ENCODE measurements at regions not wholly inside any gene's neighbourhood (a gene's known extent, or its start where the extent isn't known, plus 50 kb on each side); places are given as distances from the start of the nearest gene placed in this dataset.

DNA sequence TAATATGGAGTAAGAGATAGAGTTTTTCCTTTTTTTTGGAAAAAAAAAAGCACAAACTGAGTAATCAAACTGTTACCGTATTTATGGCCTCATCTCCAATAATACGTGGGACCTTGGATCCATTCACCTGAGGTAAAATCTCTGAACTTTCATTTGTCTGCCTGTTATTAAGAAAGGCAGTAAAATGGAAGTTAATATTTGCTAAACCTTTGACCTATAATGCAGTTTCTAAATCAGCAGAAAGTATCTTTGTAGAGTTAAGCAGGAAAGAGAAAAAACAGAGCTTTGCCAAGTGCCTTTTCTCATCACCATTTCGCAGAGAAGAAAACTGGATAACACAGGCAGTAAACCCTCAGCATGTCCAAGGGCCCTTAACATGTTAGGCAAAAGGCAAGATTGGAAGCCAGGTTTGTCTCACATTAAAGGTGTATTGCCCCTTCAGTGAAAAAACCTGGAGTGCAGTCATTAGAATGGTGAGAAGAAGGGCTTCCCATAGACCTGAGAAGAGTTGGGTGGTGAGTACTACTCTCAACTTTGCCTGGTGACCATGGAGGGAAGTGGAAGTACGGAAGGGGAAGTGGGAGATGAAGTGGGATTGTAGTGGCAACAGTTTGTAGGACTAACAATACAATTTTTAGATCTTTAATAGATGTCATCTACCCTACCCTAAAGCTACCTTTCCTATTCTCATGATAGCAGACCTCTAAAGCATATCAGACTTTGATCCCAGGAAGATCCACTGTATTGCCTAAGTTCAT, 65.4 kb upstream of the GRAMD2B start:
- TF ChIP-seq CTCF (IDR thresholded peaks at IDR 0.05; ENCODE audit: insufficient read depth, low read length, missing control alignments): no peak
- CTCF ChIA-PET: interaction anchor here (1.1 to 16.7 kb wide), 8 partner anchors 8 to 179 kb away, joined by 3 to 333 read pairs (median 4); no protein-coding TSS in a partner anchor
- POLR2A ChIA-PET: interaction anchor here (0.7 kb wide), 1 partner anchor 115 kb away, joined by 3 read pairs; no protein-coding TSS in a partner anchor
- no peak overlapping the region for H3K4me3 ChIP-seq (ENCODE audit: low read depth, low read length)
- no peak for DNase-seq (ENCODE audit: low read depth, low spot score)

DNA sequence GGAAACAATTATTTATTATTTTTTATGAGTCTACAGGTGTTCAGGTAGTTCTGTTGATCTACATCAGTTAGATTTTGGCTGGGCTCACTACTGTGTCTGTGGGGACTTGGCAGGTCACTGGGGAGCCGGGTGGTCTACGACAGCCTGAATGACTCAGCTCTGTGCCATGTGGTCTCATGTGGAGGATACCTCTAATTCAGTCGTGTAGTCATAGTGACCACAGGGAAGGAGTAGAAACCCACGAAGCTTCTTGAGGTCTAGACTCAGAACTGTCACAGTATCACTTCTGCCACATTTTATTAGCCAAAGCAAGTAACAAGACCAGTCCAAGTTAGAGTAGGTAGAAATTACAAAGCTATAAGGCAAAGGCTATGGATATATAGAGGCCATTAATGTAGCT, 64.7 kb upstream of the GRAMD2B start:
- no peak overlapping the region for H3K4me3 ChIP-seq (ENCODE audit: low read depth, low read length)
- CTCF ChIA-PET: interaction anchor here (1.0 to 16.7 kb wide), 8 partner anchors 7 to 238 kb away, joined by 3 to 333 read pairs (median 4); no protein-coding TSS in a partner anchor
- TF ChIP-seq CTCF (IDR thresholded peaks at IDR 0.05; ENCODE audit: insufficient read depth, low read length, missing control alignments): no peak
- POLR2A ChIA-PET: no interaction called here
- DNase-seq (ENCODE audit: low read depth, low spot score): no peak

DNA sequence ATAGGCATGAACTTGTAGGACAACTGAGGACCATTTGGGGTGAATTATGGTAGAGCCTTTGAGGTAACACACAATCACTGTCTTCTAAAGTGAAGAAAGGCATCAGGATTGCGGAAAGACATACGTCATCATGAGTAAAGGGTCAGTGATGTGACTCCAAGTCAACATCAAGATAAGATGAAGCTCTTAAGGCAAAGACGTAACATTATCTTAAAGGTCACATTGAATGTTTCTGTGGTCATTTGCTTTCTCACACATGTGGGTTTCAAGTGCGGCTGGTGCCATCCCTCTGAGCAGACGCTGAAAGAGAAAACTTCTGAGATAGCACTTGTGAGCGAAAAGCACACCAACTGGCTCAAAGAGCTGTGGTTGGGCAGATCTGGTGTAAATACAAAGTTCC, 63.3 kb upstream of the GRAMD2B start:
- no peak overlapping the region for H3K4me3 ChIP-seq (ENCODE audit: low read depth, low read length)
- ChIA-PET POLR2A (no interaction called here), CTCF (interaction anchor here (1.5 to 16.7 kb wide), 3 partner anchors 9 to 177 kb away, joined by 4 to 333 read pairs (median 12); no protein-coding TSS in a partner anchor)
- TF ChIP-seq CTCF (IDR thresholded peaks at IDR 0.05; ENCODE audit: insufficient read depth, low read length, missing control alignments): no peak
- DNase-seq (ENCODE audit: low read depth, low spot score): no peak

DNA sequence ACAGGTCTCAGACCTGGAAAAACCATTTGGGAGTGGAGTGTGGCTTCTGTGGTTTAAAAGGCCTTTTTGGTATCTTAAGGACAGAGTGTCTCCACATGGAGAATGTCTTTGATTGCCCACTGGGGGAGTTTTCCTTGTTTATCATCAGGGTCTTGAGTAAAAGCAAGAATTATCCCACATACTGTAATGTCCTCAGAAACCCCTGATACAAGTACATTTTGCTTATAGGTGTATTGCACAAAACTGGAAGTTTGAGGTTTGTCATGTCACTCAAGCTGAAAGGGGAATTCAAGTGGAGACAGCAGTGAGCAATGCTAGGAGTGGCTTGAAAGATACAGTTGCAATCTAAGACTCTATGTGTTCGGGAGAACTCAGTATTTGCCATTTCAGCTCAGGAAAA, 62.7 kb upstream of the GRAMD2B start:
- no peak overlapping the region for H3K4me3 ChIP-seq (ENCODE audit: low read depth, low read length)
- POLR2A ChIA-PET: no interaction called here
- no peak for DNase-seq (ENCODE audit: low read depth, low spot score)
- no peak for TF ChIP-seq CTCF (IDR thresholded peaks at IDR 0.05; ENCODE audit: insufficient read depth, low read length, missing control alignments)
- CTCF ChIA-PET: interaction anchor here (1.5 to 16.7 kb wide), 3 partner anchors 8 to 177 kb away, joined by 4 to 333 read pairs (median 12); no protein-coding TSS in a partner anchor

GRCh38 chr5:126363658-126364057, 59.6 kb upstream of the GRAMD2B start:
- TF ChIP-seq CTCF (IDR thresholded peaks at IDR 0.05; ENCODE audit: insufficient read depth, low read length, missing control alignments): no peak
- no peak overlapping the region for H3K4me3 ChIP-seq (ENCODE audit: low read depth, low read length)
- ChIA-PET POLR2A (interaction anchor here (0.7 kb wide), 1 partner anchor 83 kb away, joined by 3 read pairs; no protein-coding TSS in a partner anchor), CTCF (interaction anchor here (0.7 to 2.3 kb wide), 3 partner anchors 9 to 170 kb away, joined by 3 to 11 read pairs (median 3); no protein-coding TSS in a partner anchor)
- no peak for DNase-seq (ENCODE audit: low read depth, low spot score)

- POLR2A ChIA-PET: interaction anchor here (0.7 kb wide), 1 partner anchor 83 kb away, joined by 3 read pairs; no protein-coding TSS in a partner anchor
- no peak for DNase-seq (ENCODE audit: low read depth, low spot score)
- CTCF ChIA-PET: interaction anchor here (0.7 to 2.3 kb wide), 3 partner anchors 10 to 169 kb away, joined by 3 to 11 read pairs (median 3); no protein-coding TSS in a partner anchor
- H3K4me3 ChIP-seq (ENCODE audit: low read depth, low read length): no peak overlapping the region
- TF ChIP-seq CTCF (IDR thresholded peaks at IDR 0.05; ENCODE audit: insufficient read depth, low read length, missing control alignments): no peak
These were observed 58.9 kb upstream of the GRAMD2B start for GRCh38 chr5:126364206-126364902.
